ENCODE measurements at regions not wholly inside any gene's neighbourhood (a gene's known extent, or its start where the extent isn't known, plus 50 kb on each side); places are given as distances from the start of the nearest gene placed in this dataset.
"Not testable (repeated sequence)": the region's sequence is repeated elsewhere in the genome, so short reads cannot be mapped to it uniquely, and the experiment has no call there.

DNA sequence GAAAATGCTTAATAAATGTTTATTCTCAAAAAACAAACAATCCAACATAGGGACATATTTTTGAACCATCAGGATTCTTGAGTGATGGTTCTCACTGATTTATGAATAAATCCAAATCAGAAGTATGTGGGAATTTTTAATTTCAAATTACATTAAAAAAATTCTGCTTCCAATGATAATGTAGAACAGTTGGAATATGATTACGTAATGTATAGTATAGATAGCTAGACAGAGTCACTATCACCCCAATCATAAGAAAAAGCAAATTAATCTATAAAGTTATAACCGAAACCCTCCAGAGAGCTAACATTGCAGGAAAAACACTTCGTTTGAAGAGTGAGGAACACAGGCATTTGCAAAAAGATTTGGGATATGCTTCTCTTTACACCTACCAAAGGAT, 1600.6 kb upstream of the B3GALT2 start:
- 89 to 90% methylated on average over 3 of the region's 3 CpGs for WGBS, 2 donors
- Histone ChIP-seq H3K27me3 (no peaks in the 10 kb centered on the region), H3K4me1 (no peaks in the 10 kb centered on the region), H3K36me3 (no peaks in the 10 kb centered on the region), H3K27ac (no peak overlapping the region), H3K9me3 (no peaks in the 10 kb centered on the region), H3K4me3 (replicated peaks in 1 of 3) (no peak overlapping the region)
- no peak for DNase-seq
- TF ChIP-seq POLR2A (IDR thresholded peaks at IDR 0.05): no peak
- TF ChIP-seq, protein P1, sequence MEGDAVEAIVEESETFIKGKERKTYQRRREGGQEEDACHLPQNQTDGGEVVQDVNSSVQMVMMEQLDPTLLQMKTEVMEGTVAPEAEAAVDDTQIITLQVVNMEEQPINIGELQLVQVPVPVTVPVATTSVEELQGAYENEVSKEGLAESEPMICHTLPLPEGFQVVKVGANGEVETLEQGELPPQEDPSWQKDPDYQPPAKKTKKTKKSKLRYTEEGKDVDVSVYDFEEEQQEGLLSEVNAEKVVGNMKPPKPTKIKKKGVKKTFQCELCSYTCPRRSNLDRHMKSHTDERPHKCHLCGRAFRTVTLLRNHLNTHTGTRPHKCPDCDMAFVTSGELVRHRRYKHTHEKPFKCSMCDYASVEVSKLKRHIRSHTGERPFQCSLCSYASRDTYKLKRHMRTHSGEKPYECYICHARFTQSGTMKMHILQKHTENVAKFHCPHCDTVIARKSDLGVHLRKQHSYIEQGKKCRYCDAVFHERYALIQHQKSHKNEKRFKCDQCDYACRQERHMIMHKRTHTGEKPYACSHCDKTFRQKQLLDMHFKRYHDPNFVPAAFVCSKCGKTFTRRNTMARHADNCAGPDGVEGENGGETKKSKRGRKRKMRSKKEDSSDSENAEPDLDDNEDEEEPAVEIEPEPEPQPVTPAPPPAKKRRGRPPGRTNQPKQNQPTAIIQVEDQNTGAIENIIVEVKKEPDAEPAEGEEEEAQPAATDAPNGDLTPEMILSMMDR (IDR thresholded peaks at IDR 0.05): no peak
- intact Hi-C loops (cut with DNase I): no loop called here

DNA sequence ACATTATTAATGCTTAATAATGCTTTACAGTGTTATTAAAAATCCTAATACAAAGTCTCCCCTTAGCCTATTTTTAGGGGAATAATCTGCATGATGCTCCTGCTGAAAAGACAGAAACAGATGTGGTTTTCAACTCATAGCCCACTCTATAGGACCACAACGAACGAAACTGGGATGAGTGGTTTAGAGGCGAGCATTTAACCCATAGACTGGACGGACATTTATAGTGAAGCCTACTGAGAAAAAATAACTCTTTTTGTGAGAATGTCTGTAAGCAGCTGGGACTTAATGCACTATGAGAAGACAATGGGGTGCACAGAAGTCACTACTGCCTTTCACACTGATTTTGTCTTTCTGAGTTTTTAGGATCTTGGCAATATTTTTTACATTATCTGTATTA, 1599.6 kb upstream of the B3GALT2 start:
- H3K27me3 ChIP-seq: no peaks in the 10 kb centered on the region
- intact Hi-C loops (cut with DNase I): no loop called here

DNA sequence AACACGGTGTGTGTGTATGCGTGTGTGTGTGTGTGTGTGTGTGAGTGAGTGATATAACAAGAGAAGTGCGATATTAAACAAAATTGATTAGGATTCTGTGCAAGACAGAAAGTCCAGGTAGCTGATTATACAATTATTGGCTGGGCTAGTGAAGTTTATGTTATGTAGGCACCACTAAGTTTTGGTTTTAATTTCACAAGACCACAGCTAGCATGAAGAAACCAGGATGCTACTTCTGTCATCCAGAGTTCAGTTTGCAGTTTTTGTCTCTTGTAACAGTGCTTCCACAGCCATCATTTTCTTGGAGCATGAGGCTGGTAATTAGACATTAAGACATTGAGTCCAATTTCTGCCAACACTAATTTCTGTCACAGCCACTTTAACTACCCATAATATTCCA, 1590.2 kb upstream of the B3GALT2 start:
- intact Hi-C loops (cut with DNase I): no loop called here
- H3K4me3 ChIP-seq (replicated peaks in 1 of 3): no peak overlapping the region
- H3K27ac ChIP-seq: no peak overlapping the region
- H3K27me3 ChIP-seq: no peaks in the 10 kb centered on the region
- DNase-seq: no peak
- no peaks in the 10 kb centered on the region for H3K36me3 ChIP-seq
- WGBS, 2 donors: 88 to 92% methylated on average over 3 of the region's 3 CpGs
- no peaks in the 10 kb centered on the region for H3K4me1 ChIP-seq
- TF ChIP-seq, protein P1 (IDR thresholded peaks at IDR 0.05): no peak
- TF ChIP-seq POLR2A (IDR thresholded peaks at IDR 0.05): no peak
- H3K9me3 ChIP-seq: no peaks in the 10 kb centered on the region

More for the DNA sequence above, 1599.6 kb upstream of the B3GALT2 start:
- no peak for TF ChIP-seq POLR2A (IDR thresholded peaks at IDR 0.05)
- TF ChIP-seq, protein P1 (IDR thresholded peaks at IDR 0.05): no peak
- 87 to 91% methylated on average over 4 of the region's 4 CpGs for WGBS, 2 donors
- no peaks in the 10 kb centered on the region for H3K36me3 ChIP-seq
- DNase-seq: no peak
- H3K9me3 ChIP-seq: no peaks in the 10 kb centered on the region
- no peaks in the 10 kb centered on the region for H3K4me1 ChIP-seq
- H3K27ac ChIP-seq: no peak overlapping the region
- no peak overlapping the region for H3K4me3 ChIP-seq (replicated peaks in 1 of 3)

DNA sequence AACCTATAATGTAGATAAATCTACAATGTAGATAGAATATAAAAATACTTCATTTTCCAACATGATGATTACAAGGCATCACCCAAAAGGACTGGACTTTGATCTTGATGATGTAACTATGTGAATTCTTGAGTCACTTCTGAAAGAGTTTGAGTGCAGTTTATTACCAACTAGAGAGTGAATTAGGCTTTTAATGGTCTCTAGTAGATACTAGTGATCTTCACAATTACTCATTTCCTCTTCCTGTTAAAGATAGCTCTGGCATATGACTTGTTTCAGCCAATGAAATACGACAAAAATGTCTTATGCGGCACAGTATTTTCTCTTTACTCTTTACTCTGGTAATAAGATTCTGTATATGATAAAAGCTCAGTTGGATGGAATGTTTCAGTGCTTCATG, 1588.1 kb upstream of the B3GALT2 start:
- 92 to 94% methylated on average over 2 of the region's 2 CpGs for WGBS, 2 donors
- Histone ChIP-seq H3K36me3 (no peaks in the 10 kb centered on the region), H3K9me3 (no peaks in the 10 kb centered on the region), H3K27me3 (no peaks in the 10 kb centered on the region), H3K4me3 (replicated peaks in 1 of 3) (no peak overlapping the region), H3K27ac (no peak overlapping the region), H3K4me1 (no peaks in the 10 kb centered on the region)
- TF ChIP-seq POLR2A (IDR thresholded peaks at IDR 0.05): no peak
- TF ChIP-seq, protein P1 (IDR thresholded peaks at IDR 0.05): no peak
- intact Hi-C loops (cut with DNase I): no loop called here
- DNase-seq: no peak

DNA sequence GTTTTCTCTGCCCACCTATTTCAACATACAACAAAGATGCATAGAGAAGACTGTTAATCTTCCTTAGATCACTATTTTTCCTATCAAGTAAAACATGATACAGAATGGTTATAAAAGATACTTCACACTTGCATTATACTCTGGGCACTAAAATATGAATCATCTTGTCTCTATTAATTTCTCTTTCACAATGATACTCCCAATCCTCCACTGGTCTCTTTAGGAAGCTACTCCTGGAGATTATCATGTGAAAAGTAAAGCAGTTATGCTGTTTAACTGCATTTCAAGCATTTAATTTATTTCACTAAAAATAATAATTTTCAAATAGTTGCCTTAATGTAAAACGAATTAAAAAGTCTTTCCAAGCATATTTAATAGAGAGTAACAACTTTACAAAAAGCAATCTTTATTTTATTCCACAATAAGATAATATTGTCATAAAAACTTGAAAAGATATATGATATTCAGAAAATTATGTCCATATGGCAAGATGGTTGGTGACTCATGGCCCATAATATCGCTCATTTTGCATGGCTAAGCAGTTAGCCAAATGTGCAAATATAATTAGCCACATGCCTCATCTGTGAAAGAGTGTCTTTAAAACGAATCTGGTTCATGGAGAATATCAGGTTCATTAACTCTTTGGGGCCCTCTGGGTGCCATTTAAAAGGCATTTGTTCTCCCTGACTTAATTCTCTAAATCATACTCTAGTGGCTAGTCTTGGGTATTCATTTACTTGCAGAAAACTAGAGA, 1569.0 kb upstream of the B3GALT2 start:
- DNase-seq: no peak
- Histone ChIP-seq H3K27me3 (no peaks in the 10 kb centered on the region), H3K9me3 (no peaks in the 10 kb centered on the region), H3K36me3 (no peaks in the 10 kb centered on the region), H3K4me3 (replicated peaks in 1 of 3) (no peak overlapping the region), H3K27ac (no peak overlapping the region), H3K4me1 (no peaks in the 10 kb centered on the region)
- no peak for TF ChIP-seq POLR2A (IDR thresholded peaks at IDR 0.05)
- TF ChIP-seq, protein P1 (IDR thresholded peaks at IDR 0.05): no peak
- 46 to 57% methylated on average over 3 of the region's 3 CpGs for WGBS, 2 donors
- intact Hi-C loops (cut with DNase I): no loop called here

DNA sequence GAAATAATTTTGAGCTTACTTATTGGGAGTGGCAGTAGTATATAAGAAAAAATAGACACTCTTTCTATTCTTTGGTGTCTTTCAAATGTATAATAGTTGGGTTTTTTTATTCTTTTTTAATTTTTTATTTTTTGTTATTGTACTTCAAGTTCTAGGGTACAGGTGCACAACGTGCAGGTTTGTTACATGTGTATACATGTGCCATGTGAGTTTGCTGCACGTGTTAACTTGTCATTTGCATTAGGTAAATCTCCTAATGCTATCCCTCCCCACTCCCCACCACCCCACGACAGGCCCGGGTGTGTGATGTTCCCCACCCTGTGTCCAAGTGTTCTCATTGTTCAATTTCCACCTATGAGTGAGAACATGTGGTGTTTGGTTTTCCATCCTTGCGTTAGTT, 1552.4 kb upstream of the B3GALT2 start:
- H3K4me3 ChIP-seq (replicated peaks in 1 of 3); H3K36me3 ChIP-seq; H3K27me3 ChIP-seq; H3K4me1 ChIP-seq; intact Hi-C loops (cut with DNase I); DNase-seq; H3K27ac ChIP-seq; H3K9me3 ChIP-seq: not testable (repeated sequence)
- WGBS, 2 donors: 84% methylated on average over 5 of the region's 5 CpGs

Measured in thyroid gland (tissue), 4 donors.